Epithelial cell of esophagus (primary cell): ENCODE measurements at regions not wholly inside any gene's neighbourhood (a gene's known extent, or its start where the extent isn't known, plus 50 kb on each side); places are given as distances from the start of the nearest gene placed in this dataset.
A peak's percentile ranks its signal among the peaks of the same experiment; 100 is the strongest.
"Not testable (repeated sequence)": the region's sequence is repeated elsewhere in the genome, so short reads cannot be mapped to it uniquely, and the experiment has no call there.

ENCODE experiments used
- DNase-seq: peaks from one replicate; pipeline ENCODE4 v3.0.0; 2010; ENCODE audit warnings: low read depth
- H3K4me3 ChIP-seq: 2 replicates; pipeline ENCODE4 v1.5.1; 2011; ENCODE audit warnings: mild to moderate bottlenecking, low read length, control low read depth
- TF ChIP-seq, protein P1 (sequence below): IDR thresholded peaks from 2 replicates; pipeline ENCODE4 v1.5.1; 2011; ENCODE audit warnings: low read depth, mild to moderate bottlenecking, low read length, control low read depth, inconsistent platforms; ENCODE audit not compliant: insufficient read depth; ENCODE audit errors: missing control alignments

DNA sequence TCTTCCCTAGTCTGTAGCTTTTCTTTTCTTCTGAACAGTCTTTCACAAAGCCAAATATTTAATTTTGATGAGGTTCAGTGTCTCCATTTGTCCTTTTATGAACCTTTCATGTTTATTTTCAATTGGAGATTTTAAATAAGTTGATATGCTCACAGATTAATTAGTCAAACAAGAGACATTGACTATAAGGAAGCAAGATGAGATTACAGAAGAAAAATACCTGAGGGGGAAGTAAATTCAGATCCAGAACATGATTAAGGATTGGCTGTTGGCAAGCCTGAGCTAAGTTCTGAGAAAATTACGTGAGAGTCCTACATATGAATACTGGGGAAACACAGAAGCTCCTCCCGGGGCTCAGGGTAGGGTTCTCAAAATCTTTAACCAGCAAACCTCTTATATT lies 1039.8 kb upstream of the SEMA6A start:
- DNase-seq = no peak
- TF ChIP-seq, protein P1, sequence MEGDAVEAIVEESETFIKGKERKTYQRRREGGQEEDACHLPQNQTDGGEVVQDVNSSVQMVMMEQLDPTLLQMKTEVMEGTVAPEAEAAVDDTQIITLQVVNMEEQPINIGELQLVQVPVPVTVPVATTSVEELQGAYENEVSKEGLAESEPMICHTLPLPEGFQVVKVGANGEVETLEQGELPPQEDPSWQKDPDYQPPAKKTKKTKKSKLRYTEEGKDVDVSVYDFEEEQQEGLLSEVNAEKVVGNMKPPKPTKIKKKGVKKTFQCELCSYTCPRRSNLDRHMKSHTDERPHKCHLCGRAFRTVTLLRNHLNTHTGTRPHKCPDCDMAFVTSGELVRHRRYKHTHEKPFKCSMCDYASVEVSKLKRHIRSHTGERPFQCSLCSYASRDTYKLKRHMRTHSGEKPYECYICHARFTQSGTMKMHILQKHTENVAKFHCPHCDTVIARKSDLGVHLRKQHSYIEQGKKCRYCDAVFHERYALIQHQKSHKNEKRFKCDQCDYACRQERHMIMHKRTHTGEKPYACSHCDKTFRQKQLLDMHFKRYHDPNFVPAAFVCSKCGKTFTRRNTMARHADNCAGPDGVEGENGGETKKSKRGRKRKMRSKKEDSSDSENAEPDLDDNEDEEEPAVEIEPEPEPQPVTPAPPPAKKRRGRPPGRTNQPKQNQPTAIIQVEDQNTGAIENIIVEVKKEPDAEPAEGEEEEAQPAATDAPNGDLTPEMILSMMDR = no peak
- no peak overlapping the region for H3K4me3 ChIP-seq

DNA sequence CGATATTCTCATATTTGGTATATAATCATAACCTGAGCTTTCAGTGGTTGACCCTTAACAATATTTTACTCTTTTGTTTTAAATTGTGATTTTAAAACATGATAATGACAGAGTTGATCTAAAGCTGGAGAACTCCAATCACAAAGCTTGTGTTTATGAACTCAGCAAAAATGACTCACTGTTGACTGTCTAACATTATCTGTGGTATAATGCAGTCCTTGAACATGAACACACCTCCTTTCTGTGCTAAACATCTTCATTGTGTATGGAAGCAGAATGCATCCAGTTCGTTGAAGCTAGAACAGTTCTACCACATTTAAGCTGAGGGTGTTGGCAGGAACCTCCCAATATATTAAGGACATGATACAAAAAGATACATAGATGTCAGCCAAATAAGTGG lies 1030.2 kb upstream of the SEMA6A start:
- H3K4me3 ChIP-seq = no peak overlapping the region
- TF ChIP-seq, protein P1 = no peak
- no peak for DNase-seq

GRCh38 chr5:117599811-117600210 lies 1025.2 kb upstream of the SEMA6A start:
- H3K4me3 ChIP-seq, DNase-seq: not testable (repeated sequence)

DNA sequence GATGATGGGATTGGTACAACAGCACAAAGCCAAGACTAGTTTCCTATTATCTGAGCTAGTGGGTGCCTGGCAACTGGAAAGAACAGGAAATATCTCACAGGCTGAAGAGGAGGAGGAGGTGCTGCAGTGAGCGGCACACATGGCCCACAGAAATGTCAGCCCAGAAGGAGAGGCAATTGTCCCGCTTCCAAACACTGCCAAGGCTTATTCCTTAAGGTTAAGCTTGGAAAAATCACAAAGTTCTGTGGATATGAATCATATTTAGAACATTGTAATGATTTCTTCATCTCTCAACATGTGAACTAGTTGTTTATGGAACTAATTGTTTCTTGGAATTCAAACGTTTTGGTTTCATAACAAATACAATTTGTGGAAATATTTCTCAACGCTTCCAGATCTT lies 1019.5 kb upstream of the SEMA6A start:
- no peak overlapping the region for H3K4me3 ChIP-seq
- no peak for DNase-seq
- TF ChIP-seq, protein P1 = no peak

GRCh38 chr5:117590944-117591343 lies 1016.3 kb upstream of the SEMA6A start:
- DNase-seq = peak; percentile 16
- no peak overlapping the region for H3K4me3 ChIP-seq
- TF ChIP-seq, protein P1 = peak; percentile 44

- no peak for DNase-seq
- H3K4me3 ChIP-seq = no peak overlapping the region
- TF ChIP-seq, protein P1 = no peak
Observed at GRCh38 chr5:117588611-117589010, 1014.0 kb upstream of the SEMA6A start.

- H3K4me3 ChIP-seq = no peak overlapping the region
- TF ChIP-seq, protein P1 = no peak
- DNase-seq = no peak
Observed at GRCh38 chr5:117587111-117587510, 1012.5 kb upstream of the SEMA6A start.

- TF ChIP-seq, protein P1 = no peak
- no peak overlapping the region for H3K4me3 ChIP-seq
- DNase-seq = peak; percentile 3
Observed at GRCh38 chr5:117568622-117569021, 994.0 kb upstream of the SEMA6A start.
